Ishikawa (cell line): ENCODE measurements at regions not wholly inside any gene's neighbourhood (a gene's known extent, or its start where the extent isn't known, plus 50 kb on each side); places are given as distances from the start of the nearest gene placed in this dataset.

Experiments
- CEBPB ChIP-seq: IDR thresholded peaks from 2 replicates; pipeline ENCODE4 v1.6.1; 2012
- CREB1 ChIP-seq: IDR thresholded peaks from 2 replicates; pipeline ENCODE4 v1.6.1; 2012; ENCODE audit warnings: low read depth
- EGR1 ChIP-seq: IDR thresholded peaks from 2 replicates; pipeline ENCODE4 v1.6.1; 2012
- EP300 ChIP-seq: IDR thresholded peaks from 2 replicates; pipeline ENCODE4 v1.6.1; 2012; ENCODE audit warnings: borderline replicate concordance
- FOXM1 ChIP-seq: IDR thresholded peaks from 2 replicates; pipeline ENCODE4 v1.6.1; 2012; ENCODE audit warnings: low read depth, borderline replicate concordance
- NFIC ChIP-seq: IDR thresholded peaks from 2 replicates; pipeline ENCODE4 v1.6.1; 2012
- RAD21 ChIP-seq: IDR thresholded peaks from 2 replicates; pipeline ENCODE4 v1.6.1; 2012; ENCODE audit warnings: low read depth
- TAF1 ChIP-seq: IDR thresholded peaks from 2 replicates; pipeline ENCODE4 v1.6.1; 2012; ENCODE audit warnings: low read depth, mild to moderate bottlenecking
- TCF12 ChIP-seq: IDR thresholded peaks from 2 replicates; pipeline ENCODE4 v1.6.1; 2012; ENCODE audit warnings: low read depth
- TEAD4 ChIP-seq: IDR thresholded peaks from 2 replicates; pipeline ENCODE4 v1.6.1; 2012
- YY1 ChIP-seq: IDR thresholded peaks from 2 replicates; pipeline ENCODE4 v1.6.1; 2012; ENCODE audit warnings: low read depth
- ZBTB7A ChIP-seq: IDR thresholded peaks from 2 replicates; pipeline ENCODE4 v1.6.1; 2012; ENCODE audit warnings: low read depth
- TF ChIP-seq, protein P1 (sequence below): IDR thresholded peaks from 2 replicates; pipeline ENCODE4 v1.6.1; 2012
- TF ChIP-seq, protein P2 (sequence below): IDR thresholded peaks from 2 replicates; pipeline ENCODE4 v1.6.1; 2012
- TF ChIP-seq, protein P3 (sequence below): IDR thresholded peaks from 2 replicates; pipeline ENCODE4 v1.6.1; 2012; ENCODE audit warnings: low read depth, mild to moderate bottlenecking

DNA sequence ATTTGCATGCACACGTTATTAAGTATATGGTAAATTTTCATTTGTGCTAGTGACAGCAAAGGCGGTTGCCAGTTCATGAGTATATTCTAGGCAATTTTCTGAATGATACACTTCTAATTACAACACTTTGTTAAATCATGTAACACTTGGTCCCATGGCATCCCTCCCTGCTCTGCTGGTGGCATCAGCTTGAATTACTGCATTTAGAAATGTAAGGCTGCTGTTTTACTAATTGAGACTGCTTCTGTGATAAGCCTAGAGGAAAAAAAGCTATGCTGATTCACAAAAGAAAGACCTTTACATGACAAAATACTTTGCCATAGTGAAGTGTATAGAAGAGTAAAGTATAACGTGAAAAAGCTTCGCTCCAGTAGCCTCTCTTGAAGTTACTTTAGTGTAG, 636.1 kb downstream of the KCNH5 start:
- TF ChIP-seq NFIC (no peak), RAD21 (no peak), FOXM1 (no peak), YY1 (no peak), CEBPB (no peak), EP300 (no peak), TAF1 (no peak), TCF12 (no peak), EGR1 (no peak), TEAD4 (no peak)
- TF ChIP-seq, protein P1, sequence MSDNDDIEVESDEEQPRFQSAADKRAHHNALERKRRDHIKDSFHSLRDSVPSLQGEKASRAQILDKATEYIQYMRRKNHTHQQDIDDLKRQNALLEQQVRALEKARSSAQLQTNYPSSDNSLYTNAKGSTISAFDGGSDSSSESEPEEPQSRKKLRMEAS = no peak
- TF ChIP-seq, protein P2, sequence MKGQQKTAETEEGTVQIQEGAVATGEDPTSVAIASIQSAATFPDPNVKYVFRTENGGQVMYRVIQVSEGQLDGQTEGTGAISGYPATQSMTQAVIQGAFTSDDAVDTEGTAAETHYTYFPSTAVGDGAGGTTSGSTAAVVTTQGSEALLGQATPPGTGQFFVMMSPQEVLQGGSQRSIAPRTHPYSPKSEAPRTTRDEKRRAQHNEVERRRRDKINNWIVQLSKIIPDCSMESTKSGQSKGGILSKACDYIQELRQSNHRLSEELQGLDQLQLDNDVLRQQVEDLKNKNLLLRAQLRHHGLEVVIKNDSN = no peak

DNA sequence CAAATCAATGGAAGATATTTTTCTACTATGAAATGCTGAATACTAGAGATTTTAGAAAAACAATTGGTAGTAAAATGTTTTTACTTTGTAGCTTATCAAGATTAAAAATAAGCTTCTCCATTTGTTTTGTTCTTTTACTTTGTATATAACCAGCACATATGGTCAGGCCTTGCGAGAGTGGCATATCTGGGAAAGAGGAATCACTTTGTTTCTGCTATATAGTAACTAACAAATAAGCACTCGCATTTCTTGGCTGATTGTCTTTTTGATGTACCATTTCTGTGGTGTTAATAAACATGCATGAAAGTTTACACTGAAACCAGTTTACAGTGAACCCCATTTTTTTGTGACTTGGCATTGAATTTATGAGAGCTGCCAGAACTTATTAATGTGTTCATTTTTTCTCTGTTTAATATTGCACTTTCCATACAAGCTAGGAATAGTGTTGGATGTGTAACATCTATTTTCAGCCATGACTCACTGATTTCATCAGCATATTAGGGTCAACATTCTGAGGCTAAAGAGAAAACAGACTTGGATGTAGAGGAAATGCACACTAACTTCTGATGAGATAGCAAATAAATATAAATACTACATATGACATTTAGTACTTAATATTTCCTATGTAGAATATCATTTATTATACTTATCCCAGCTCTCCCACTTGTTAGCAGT, 635.5 kb downstream of the KCNH5 start:
- TF ChIP-seq ZBTB7A (no peak), EGR1 (no peak), TCF12 (no peak), CREB1 (no peak), FOXM1 (no peak), RAD21 (no peak), TAF1 (no peak), CEBPB (no peak), NFIC (no peak), EP300 (no peak), TEAD4 (no peak), YY1 (no peak)
- TF ChIP-seq, protein P1 = no peak
- TF ChIP-seq, protein P2 = no peak
- TF ChIP-seq, protein P3, sequence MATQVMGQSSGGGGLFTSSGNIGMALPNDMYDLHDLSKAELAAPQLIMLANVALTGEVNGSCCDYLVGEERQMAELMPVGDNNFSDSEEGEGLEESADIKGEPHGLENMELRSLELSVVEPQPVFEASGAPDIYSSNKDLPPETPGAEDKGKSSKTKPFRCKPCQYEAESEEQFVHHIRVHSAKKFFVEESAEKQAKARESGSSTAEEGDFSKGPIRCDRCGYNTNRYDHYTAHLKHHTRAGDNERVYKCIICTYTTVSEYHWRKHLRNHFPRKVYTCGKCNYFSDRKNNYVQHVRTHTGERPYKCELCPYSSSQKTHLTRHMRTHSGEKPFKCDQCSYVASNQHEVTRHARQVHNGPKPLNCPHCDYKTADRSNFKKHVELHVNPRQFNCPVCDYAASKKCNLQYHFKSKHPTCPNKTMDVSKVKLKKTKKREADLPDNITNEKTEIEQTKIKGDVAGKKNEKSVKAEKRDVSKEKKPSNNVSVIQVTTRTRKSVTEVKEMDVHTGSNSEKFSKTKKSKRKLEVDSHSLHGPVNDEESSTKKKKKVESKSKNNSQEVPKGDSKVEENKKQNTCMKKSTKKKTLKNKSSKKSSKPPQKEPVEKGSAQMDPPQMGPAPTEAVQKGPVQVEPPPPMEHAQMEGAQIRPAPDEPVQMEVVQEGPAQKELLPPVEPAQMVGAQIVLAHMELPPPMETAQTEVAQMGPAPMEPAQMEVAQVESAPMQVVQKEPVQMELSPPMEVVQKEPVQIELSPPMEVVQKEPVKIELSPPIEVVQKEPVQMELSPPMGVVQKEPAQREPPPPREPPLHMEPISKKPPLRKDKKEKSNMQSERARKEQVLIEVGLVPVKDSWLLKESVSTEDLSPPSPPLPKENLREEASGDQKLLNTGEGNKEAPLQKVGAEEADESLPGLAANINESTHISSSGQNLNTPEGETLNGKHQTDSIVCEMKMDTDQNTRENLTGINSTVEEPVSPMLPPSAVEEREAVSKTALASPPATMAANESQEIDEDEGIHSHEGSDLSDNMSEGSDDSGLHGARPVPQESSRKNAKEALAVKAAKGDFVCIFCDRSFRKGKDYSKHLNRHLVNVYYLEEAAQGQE = no peak

DNA sequence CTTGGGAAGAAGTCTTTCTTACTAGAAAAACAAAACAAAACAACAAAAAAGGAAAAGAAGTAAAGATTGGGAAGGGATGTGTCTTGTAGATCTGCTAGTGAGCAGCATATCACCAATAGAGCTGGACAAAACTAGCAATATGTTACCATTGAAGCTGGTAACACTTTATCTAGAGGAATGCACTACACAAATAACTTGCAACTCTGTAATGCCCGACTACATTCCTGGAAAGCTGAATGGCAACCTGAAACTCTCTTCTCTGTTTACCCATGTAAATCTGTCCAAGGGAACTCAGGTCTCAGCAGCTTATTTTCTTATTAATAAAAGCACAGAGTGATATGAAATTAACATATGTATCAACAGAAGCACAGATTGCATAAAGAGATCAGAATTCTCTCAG, 624.4 kb downstream of the KCNH5 start:
- TF ChIP-seq, protein P2 = no peak
- no peak for TF ChIP-seq FOXM1
- TF ChIP-seq, protein P3 = no peak
- no peak for TF ChIP-seq RAD21
- no peak for TF ChIP-seq NFIC
- TF ChIP-seq YY1 = no peak
- TF ChIP-seq EGR1 = no peak
- TF ChIP-seq TAF1 = no peak
- no peak for TF ChIP-seq EP300
- TF ChIP-seq, protein P1 = no peak
- TF ChIP-seq TCF12 = no peak
- no peak for TF ChIP-seq CREB1
- TF ChIP-seq CEBPB = no peak
- no peak for TF ChIP-seq ZBTB7A
- TF ChIP-seq TEAD4 = no peak

DNA sequence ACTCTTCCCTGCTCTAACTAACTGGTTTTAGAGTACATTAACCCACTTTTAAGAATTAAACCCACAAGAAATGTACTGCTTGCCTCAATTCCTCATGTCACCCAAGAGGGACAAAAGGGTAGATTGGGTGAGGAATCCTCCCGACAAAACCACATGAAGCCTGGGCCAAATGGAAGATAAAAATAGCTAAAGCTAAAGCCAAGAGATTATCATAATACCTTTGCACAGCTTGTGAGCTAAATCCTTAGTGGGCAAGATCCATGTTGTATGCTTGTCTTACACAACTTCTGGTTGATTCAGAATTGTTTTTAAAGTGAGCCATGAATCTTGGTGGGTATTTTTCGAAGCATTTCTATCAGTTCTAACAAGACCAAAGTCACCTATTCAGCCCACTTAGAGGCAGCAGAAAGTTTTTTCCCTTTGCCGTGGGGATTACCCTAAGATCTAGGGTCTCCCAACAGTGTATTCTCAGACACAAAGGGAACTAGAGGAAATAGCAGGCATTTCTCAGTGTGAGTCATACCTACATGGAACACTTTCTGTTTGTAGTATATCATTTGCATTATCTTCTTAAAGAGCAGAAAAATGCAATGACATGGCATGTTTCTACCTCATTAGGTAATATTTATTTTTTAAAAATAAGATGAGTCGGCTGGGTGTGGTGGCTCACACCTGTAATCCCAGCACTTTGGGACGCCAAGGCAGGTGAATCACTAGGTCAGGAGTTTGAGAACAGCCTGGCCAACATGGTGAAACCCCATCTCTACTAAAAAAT, 616.6 kb downstream of the KCNH5 start:
- no peak for TF ChIP-seq EP300
- TF ChIP-seq FOXM1 = no peak
- no peak for TF ChIP-seq YY1
- TF ChIP-seq NFIC = no peak

DNA sequence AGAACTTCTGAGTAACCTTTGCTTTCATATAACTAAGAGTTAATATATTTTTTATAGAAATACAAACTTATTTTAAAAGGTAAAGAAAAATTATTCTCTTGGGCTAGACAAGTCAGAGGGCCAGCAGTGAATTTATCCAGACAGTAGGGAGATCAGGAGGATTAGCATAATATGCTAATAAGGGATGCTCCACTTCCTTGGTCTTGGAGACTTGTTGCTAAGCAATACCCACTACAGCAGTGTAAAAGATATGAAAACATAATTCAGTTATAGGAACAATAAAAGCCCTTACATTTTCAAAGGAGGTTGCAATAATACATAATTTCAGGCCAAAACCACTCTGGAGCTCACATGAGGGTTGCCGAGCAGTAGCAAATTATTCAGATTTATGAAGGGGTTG, 615.6 kb downstream of the KCNH5 start:
- no peak for TF ChIP-seq NFIC
- TF ChIP-seq YY1 = no peak
- TF ChIP-seq RAD21 = no peak
- TF ChIP-seq FOXM1 = no peak
